A172 (cell line): ENCODE measurements at regions not wholly inside any gene's neighbourhood (a gene's known extent, or its start where the extent isn't known, plus 50 kb on each side); places are given as distances from the start of the nearest gene placed in this dataset.
"Not testable (repeated sequence)": the region's sequence is repeated elsewhere in the genome, so short reads cannot be mapped to it uniquely, and the experiment has no call there.

ENCODE experiments used
- DNase-seq: peaks from one replicate; pipeline ENCODE4 v3.0.0-alpha.2; 2015; ENCODE audit warnings: low spot score

- DNase-seq: no peak
Observed at GRCh38 chr13:109331011-109331433, 455.4 kb downstream of the IRS2 start.

DNA sequence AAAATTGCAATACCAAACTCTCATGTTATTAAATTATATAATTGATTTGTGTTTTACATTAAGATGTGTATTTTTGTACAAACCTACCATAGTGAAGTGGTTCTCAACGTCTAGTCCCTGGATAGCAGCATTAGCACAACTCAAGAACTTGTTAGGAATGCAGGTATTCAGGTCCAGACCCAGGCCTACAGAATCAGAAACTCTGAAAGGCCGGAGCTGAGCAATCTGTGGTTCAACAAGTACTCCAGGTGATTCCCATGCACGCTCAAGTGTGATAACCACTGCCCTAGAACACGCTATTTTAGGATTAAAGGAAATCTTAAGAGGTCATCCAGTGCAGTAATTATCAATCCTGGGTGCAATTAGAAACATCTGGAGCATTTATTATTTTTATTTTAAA lies 456.3 kb downstream of the IRS2 start:
- no peak for DNase-seq

DNA sequence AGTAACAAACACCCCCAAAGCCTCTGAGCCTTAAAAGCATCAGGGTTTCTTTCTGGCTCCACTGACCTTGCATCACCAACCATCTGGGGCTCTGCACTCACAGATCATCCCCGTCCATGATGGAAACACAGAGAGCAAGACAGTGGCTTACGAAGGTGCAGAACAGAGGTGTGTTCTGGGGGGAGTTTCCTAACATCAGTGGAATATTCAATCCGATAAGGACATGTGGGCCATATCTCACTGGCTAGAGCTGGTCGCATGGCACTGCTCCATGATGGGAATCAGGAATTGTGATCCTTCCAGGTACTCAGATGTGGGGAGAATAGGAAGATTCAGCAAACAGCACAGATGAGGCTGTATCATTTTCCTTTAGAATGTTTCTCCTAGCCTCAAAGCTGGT lies 457.2 kb downstream of the IRS2 start:
- no peak for DNase-seq

GRCh38 chr13:109326601-109327000 lies 459.8 kb downstream of the IRS2 start:
- no peak for DNase-seq

- no peak for DNase-seq
Observed at GRCh38 chr13:109323338-109323737, 463.0 kb downstream of the IRS2 start.

DNA sequence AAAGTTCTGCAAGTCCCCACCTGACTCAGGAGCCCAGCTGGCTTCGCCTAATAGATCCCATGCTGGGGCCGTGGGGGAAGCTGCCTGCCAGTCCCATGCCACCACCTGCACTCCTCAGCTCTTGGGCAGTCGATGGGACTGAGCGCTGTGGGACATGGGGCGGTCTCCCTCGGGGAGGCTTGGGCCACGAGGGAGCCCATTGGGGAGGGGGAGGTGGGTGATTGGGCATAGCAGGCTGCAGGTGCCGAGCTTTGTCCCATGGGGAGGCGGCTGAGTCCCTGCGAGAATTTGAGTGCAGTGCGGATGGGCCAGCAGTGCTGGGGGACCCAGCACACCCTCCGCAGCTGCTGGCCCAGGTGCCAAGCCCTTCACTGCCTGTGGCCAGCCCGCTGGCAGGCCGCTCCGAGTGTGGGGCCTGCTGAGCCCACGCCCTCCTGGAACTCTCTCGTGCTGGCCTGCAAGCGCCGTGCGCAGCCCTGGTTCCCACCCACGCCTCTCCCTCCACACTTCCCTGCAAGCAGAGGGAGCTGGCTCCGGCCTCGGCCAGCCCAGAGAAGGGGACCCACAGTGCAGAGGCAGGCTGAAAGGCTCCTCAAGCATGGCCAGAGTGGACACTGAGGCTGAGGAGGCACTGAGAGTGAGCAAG lies 467.3 kb downstream of the IRS2 start:
- no peak for DNase-seq

- no peak for DNase-seq
Observed at GRCh38 chr13:109315481-109315880, 470.9 kb downstream of the IRS2 start.

DNA sequence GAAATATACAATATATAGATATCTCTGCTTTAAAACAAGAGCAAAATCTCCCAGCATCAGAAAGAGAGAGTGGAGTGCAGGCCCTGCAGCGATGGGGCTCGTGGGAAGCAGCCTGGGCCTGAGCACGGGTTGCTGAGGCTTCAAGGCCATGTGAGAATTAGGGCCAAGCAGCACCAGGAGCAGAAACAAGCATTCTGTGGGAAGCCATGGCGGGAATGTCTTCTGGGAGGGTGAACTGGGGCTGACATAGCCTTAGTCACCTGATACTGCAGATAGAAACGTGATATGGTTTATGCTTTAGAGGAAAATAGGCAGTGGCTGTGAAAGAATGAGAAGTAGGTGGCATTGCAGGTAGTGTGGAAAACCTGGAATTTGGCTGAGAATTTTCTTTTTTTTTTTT lies 472.3 kb downstream of the IRS2 start:
- no peak for DNase-seq

GRCh38 chr13:109312399-109312798 lies 474.0 kb downstream of the IRS2 start:
- no peak for DNase-seq

GRCh38 chr13:109311431-109311976 lies 474.9 kb downstream of the IRS2 start:
- DNase-seq: not testable (repeated sequence)

DNA sequence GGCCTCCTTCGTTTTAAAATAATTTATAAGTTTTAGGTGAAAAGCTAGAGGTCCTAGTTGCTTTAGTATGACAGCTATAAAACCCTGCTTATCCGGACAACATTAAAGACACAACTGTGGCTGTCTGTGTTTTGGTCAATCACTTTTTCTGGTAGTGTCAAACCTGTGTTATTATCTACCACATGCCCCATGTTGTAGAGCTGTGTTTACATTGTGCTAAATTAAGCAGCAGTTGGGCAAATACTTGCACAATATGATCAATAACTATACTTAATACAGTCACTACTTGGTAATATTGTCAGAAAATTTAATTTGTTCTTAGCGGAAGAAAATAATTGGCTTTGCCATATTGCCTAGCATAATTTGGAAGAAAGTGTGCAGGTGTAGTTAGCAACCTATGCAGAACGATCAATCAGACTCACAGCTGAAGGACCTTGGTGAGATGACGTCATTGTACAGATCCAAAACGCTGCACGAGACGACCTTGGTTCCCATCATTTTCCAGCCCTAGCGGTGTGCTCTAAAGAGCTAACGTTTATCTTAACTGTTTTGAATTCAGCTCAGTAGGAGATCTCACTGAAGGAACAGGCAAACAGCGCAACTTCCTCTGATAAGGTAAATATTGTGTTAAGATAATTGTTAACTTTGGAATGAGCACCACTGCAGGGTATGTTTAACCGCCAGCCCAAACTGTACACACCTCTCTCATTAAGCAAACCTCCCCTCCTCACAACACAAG lies 476.6 kb downstream of the IRS2 start:
- DNase-seq: no peak

- DNase-seq: no peak
Observed at GRCh38 chr13:109307027-109307426, 479.4 kb downstream of the IRS2 start.

GRCh38 chr13:109301726-109302125 lies 484.7 kb downstream of the IRS2 start:
- no peak for DNase-seq

- no peak for DNase-seq
Observed at GRCh38 chr13:109301276-109301675, 485.1 kb downstream of the IRS2 start.

DNA sequence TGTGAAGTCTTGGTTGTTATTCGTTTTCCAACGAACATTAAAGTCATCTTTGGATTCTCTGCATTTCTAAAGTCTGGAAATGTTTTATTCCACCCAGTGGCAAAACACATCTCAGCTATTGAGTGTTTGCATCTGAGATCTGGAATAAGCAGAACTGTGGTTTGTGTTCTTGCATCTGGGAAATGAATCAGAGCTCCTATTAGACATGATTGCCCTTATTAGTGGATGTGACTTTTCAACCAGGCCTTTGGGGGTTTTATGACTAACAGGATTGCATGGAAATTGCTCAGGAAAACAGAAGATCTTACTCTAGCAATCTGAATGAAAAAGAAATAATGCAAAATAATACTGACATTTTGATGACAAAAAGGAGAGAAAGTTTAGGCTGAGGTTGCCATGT lies 488.8 kb downstream of the IRS2 start:
- no peak for DNase-seq

DNA sequence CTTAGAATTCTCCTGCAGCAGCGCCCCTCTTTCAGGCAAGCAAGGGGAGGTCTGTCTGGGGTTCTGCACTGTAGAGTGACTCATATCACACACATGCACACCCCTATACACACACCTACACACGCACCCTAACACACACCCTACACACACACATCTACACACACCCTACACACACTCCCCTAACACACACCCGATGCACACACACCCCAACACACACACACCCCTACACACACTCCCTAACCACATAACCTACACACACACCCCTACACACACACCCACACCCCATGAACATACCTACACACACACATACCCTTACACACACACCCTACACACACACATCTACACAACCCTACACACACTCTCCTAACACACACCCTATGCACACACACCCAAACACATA lies 493.2 kb downstream of the IRS2 start:
- DNase-seq: no peak

GRCh38 chr13:109288151-109288709 lies 498.2 kb downstream of the IRS2 start:
- DNase-seq: no peak

GRCh38 chr13:109287553-109287952 lies 498.8 kb downstream of the IRS2 start:
- no peak for DNase-seq

- no peak for DNase-seq
Observed at GRCh38 chr13:109285586-109285985, 500.8 kb downstream of the IRS2 start.

- no peak for DNase-seq
Observed at GRCh38 chr13:109281903-109282635, 504.3 kb downstream of the IRS2 start.

DNA sequence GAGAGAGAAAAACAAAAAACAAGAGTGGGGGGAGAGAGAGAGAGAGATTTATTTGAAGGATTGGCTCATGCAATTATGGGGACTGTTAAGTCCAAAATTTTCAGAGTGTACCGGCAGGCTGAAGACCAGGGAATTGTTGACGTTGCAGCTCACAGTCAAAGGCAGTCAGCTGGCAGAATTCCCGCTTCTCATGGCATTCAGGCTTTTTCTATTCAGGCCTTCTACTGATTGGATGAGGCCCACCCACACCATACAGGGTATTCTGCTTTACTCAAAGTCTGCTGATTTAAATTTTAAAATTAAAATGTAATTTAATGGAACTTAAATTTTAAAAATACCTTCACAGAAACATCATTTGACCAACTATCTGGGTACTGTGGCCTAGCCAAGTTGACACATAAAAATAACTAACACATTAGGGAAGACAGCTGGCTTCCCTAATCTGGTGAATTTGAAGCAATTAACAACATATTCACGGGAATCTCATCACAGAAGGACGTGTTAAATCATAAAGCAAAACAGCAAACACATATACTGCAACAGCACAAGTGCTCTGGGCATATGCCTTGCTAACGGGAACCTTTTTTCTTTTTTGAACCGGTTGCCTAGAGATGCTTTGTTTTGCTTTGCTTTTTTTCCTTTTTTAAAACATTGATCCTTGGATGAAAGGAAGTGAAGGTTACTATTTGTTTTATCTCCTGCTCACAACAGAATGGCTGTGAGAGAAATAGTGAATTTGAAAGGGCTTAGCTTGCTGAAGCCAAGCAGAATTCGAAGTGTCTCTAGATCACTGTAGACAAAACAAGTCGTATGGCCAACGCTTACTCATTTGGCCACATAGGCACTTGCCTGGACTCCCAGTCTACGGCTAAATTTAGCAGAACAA lies 505.1 kb downstream of the IRS2 start:
- DNase-seq: no peak
